HG03354 (cell line): ENCODE measurements at regions not wholly inside any gene's neighbourhood (a gene's known extent, or its start where the extent isn't known, plus 50 kb on each side); places are given as distances from the start of the nearest gene placed in this dataset.

Experiments used
- ATAC-seq: cut with Tn5 transposase; IDR thresholded peaks from one replicate; pipeline ENCODE4 v1.9.1; 2021; ENCODE audit warnings: mild to moderate bottlenecking; ENCODE audit not compliant: unreplicated experiment, poor library complexity, severe bottlenecking

DNA sequence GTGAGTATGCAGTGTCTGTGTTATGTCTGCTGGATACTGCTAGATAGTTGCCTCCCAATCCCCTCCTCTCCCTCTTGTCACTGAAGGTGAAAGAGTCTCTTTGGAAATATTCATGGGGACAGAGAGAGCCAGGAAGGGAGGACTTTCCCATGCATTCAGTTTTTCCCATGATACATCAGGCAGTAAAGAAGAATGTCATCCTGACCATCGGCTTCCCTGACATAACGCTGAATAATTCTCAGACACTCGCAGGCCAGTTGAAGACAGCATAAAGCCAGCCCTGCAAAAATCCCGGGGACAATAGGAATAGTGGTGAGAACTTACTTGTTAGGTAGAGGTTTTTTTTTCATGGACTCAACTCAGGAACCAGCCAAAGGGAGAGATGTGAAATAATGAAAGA, 58.1 kb downstream of the KLF4 start:
- ATAC-seq: no peak

DNA sequence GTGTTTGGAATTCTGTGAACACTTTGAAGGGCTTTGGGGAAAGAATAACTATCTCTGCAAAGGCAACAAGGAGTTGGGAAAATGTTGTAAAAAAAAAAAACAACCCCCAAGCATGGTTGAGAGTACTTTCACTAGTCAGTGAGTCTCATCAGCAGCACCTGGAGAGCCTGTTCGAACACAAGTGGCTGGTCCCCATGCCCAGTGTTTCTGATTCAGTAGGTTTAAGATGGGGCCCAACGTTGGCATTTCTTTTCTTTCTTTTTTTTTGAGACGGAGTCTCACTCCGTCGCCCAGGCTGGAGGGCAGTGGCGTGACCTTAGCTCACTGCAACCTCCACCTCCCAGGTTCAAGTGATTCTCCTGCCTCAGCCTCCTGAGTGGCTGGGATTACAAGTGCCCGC, 59.5 kb downstream of the KLF4 start:
- no peak for ATAC-seq

DNA sequence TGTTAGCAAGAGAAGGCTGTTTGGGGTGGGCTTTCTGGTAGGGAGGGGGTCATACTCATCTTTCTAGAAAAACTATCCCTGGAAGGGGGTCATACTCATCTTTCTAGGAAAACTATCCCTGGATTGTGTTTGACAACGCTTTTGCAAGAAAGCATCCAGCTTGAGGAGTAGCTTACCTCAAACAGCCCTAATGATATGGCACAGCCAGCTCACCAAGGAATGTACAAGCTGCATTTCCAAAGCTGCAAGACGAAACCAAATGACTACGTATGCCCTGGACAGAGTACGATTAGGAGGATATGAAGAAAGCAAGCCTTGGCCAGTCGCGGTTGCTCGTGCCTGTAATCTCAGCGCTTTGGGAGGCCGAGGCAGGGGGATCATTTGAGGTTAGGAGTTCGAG, 63.4 kb downstream of the KLF4 start:
- no peak for ATAC-seq

DNA sequence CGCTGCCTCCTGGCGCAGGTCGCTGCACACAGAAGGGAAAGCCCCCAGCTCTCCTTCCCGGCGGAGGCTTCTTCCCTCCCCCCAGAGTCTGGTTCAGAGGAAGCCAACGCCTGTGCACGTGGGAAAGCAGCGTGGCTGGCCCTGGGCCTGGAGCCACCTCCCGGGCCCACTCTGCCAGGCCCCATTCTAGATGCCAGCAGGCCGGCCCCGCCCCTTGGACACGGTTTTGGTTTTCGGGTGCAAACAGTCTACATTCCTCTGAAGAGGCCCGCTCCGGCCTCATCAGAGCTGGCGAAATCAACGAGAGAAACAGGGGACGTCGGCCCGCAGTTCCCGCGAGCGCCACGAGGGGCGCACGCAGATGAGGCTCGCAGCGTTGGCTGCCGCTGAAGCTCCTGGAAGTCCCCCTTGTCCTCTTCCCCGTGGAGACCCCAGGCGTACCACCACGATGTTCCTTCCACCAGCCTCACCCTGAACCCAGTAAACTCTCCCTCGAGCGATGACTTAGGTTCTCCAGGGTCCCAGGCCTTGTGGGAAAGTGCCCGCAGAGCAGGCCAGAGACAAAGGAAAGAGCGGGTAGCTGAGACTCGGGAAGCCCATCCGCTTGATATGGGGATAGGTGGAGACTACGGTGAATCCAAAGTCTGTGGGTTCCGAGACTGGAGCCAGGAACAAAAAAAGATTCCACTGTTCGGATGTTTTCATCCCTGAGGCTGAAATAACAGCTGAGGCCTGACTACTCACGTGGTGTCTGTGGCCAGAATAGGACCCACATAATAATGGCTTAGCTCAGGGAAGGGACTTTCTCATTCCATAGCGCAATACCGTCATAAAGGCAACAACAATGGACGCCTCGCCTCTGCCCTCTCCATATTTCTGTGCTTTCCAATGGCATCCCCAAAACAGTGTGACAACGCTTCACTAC, 64.2 kb downstream of the KLF4 start:
- peak; percentile 90 for ATAC-seq

DNA sequence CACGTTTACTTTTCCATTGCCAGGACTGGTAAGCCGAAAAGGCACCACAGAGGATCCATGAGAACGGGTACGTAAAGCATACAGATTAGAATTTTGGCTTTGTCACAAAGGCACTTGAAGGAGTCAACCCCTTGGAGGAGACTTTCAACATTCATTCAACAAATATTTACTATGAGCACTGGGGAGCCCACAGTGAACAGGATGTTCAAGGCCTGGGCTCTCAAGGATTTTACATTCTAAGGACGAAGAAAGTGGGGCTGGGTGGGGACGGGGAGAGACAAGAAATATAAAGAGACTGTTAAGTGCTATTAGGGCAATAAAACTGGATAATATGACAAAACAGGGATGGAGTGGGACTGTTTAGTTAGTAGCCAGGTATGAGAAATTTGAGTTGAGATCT, 66.0 kb downstream of the KLF4 start:
- ATAC-seq: no peak

GRCh38 chr9:107422189-107423185, 67.1 kb downstream of the KLF4 start:
- no peak for ATAC-seq

DNA sequence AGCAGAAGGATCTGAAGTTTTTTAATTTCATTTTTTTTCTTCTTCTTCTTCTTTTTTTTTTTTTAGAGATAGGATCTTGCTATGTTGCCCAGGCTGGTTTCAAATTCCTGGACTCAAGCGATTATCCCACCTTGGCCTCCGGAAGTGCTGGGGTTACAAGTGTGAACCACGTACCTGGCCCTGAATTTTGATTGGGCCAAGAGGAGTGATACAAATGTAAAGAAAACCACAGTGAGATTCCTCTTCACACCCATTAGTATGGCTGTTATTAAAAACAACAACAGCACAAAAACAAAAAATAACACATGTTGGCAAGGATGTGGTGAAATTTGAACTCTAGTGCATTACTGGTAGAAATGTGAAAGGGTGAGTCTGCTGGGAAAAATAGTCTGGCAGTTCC, 79.1 kb downstream of the KLF4 start:
- ATAC-seq: no peak

- no peak for ATAC-seq
These were observed 79.8 kb downstream of the KLF4 start for GRCh38 chr9:107409581-107410389.

GRCh38 chr9:107407675-107408074, 81.9 kb downstream of the KLF4 start:
- ATAC-seq: no peak

DNA sequence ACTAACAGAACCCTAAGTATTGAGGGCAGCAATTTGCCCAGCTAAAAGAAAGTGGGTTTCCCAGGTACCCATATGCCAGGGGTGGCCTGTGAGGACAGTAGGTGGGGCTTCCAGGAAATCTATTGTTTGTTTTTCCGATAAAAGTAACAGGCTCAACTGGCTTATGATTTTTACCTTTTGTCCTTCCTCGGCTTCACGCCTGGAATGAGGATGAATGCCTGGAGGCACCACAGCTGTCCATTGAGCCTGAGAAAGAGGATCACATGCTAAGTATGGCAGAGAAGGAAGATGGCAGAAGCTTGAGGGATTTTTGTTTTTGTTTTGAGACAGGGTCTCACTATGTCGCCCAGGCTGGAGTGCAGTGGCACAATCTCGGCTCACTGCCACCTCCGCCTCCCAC, 84.1 kb downstream of the KLF4 start:
- ATAC-seq: no peak

- ATAC-seq: no peak
These were observed 84.8 kb downstream of the KLF4 start for GRCh38 chr9:107404736-107405135.

GRCh38 chr9:107404161-107404560, 85.4 kb downstream of the KLF4 start:
- no peak for ATAC-seq

DNA sequence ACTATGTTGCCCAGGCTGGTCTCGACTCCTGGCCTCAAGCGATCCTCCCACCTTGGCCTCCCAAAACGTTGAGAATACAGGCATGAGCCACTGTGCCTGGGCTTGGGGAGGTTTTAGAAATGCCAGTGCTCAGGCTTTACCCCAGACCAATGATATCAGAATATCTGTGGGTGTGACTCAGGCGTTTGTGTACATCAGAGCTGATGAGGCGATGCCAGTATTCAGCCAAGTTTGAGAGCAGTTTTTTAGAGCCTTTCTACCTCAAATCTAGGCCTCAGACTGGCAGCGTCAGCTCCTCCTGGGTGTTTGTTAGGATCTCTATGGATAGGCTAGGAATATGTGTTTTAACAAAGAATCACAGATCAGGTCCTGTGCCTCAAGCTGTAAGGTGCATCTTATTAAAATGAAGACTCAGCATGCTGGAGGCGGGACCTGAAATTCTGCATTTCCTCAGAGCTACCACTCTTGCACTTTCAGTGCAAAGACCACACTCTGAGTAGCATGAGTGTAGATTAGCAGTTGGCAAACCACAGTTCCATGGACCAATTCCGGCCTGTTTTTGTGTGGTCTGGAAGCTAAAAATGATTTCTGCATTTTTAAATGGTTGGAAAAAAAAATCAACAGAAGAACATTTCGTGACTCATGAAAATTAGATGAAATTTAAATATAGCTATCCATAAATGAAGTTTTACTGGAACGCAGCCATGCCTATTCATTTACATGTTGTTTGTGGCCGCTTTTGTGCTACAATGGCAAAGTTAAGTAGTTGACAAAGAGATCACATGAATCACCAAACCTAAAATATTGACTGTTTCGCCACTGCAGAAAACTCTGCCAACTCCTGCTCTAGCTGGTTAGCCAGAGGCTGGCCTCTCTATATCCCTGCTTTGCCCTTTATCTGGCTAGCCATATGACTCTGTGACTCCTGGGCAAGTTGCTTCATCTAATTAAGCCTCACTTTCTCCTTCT, 92.2 kb downstream of the KLF4 start:
- no peak for ATAC-seq

DNA sequence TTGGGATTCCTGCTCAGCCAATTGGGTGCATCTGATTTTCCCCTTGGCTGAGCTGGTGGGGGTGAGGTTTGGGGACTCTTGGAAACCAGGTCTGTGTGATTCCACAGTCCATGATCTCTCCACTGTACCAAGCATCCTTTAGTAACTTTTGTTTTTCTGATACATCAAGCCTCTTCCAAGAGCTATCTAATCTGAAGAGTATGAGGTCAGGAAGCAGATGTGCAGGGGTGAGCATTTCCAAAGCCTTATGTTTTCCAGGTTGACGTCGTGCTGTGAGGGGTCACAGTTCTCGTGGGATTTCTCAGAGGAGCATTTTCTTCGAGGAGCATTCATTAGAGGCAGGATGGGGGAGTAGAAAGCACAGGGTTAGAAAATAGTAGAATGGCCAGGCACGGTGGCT, 95.3 kb downstream of the KLF4 start:
- no peak for ATAC-seq

GRCh38 chr9:107390778-107391177, 98.8 kb downstream of the KLF4 start:
- no peak for ATAC-seq

- ATAC-seq: no peak
These were observed 99.3 kb downstream of the KLF4 start for GRCh38 chr9:107390279-107390678.

DNA sequence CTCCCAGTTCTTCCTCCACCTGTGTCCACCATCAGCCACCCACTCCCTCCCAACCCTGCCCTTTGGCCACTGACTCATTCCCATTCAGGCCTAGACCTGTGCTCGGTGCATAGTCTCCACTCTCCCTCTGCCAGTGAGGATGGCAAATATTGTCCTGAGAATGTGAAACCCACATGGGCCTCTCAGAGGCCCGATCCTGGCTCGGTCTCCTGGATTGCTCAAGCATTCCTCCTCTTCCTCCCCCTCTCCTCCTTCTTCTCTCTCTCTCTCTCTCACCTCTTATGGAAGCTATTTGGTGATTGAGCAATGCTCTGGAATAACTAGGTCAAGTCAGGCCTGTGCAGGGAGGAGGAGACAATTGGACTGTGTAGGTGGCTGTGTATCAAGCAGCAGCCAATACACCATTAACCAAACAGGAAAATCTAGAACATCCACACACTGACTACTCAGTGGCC, 99.9 kb downstream of the KLF4 start:
- ATAC-seq: no peak

GRCh38 chr9:107388890-107389289, 100.7 kb downstream of the KLF4 start:
- no peak for ATAC-seq

- no peak for ATAC-seq
These were observed 102.2 kb downstream of the KLF4 start for GRCh38 chr9:107387409-107387808.
